ENCODE measurements at regions not wholly inside any gene's neighbourhood (a gene's known extent, or its start where the extent isn't known, plus 50 kb on each side); places are given as distances from the start of the nearest gene placed in this dataset.

- Histone ChIP-seq H3K36me3 (no peaks in the 10 kb centered on the region), H3K27me3 (no peaks in the 10 kb centered on the region), H3K27ac (no peak overlapping the region), H3K4me1 (no peaks in the 10 kb centered on the region), H3K9me3 (peaks cover 0 to 3% (median 0%) of the 10 kb centered on the region in 3 donors), H3K4me3 (no peak overlapping the region)
- no peak for TF ChIP-seq CTCF (IDR thresholded peaks at IDR 0.05)
- DNase-seq = no peak
- intact Hi-C loops (cut with DNase I; ENCODE audit: low total_unique reads) = no loop called here
These were observed 172.7 kb upstream of the NR5A2 start for GRCh38 chr1:199854686-199855321.

- no peak for TF ChIP-seq CTCF (IDR thresholded peaks at IDR 0.05)
- Histone ChIP-seq H3K27me3 (no peaks in the 10 kb centered on the region), H3K36me3 (no peaks in the 10 kb centered on the region), H3K9me3 (peaks cover 0 to 3% (median 0%) of the 10 kb centered on the region in 3 donors), H3K4me1 (no peaks in the 10 kb centered on the region), H3K27ac (no peak overlapping the region), H3K4me3 (no peak overlapping the region)
- no peak for DNase-seq
- intact Hi-C loops (cut with DNase I; ENCODE audit: low total_unique reads) = no loop called here
These were observed 171.9 kb upstream of the NR5A2 start for GRCh38 chr1:199855580-199855979.

- no peak for TF ChIP-seq CTCF (IDR thresholded peaks at IDR 0.05)
- Histone ChIP-seq H3K36me3 (no peaks in the 10 kb centered on the region), H3K4me3 (no peak overlapping the region), H3K4me1 (no peaks in the 10 kb centered on the region), H3K27ac (no peak overlapping the region), H3K27me3 (no peaks in the 10 kb centered on the region), H3K9me3 (peaks cover 0 to 3% (median 0%) of the 10 kb centered on the region in 3 donors)
- DNase-seq = no peak
- intact Hi-C loops (cut with DNase I; ENCODE audit: low total_unique reads) = no loop called here
These were observed 171.2 kb upstream of the NR5A2 start for GRCh38 chr1:199856216-199856780.

- Histone ChIP-seq H3K9me3 (peaks cover 0 to 3% (median 0%) of the 10 kb centered on the region in 3 donors), H3K27ac (no peak overlapping the region), H3K27me3 (no peaks in the 10 kb centered on the region), H3K4me1 (no peaks in the 10 kb centered on the region), H3K4me3 (no peak overlapping the region), H3K36me3 (no peaks in the 10 kb centered on the region)
- TF ChIP-seq CTCF (IDR thresholded peaks at IDR 0.05) = no peak
- intact Hi-C loops (cut with DNase I; ENCODE audit: low total_unique reads) = no loop called here
- DNase-seq = no peak
These were observed 170.4 kb upstream of the NR5A2 start for GRCh38 chr1:199857108-199857507.

- no peak overlapping the region for H3K27ac ChIP-seq
- no peaks in the 10 kb centered on the region for H3K36me3 ChIP-seq
- TF ChIP-seq CTCF (IDR thresholded peaks at IDR 0.05) = no peak
- peaks cover 0 to 3% (median 0%) of the 10 kb centered on the region in 3 donors for H3K9me3 ChIP-seq
- intact Hi-C loops (cut with DNase I; ENCODE audit: low total_unique reads) = no loop called here
- no peaks in the 10 kb centered on the region for H3K4me1 ChIP-seq
- no peaks in the 10 kb centered on the region for H3K27me3 ChIP-seq
- no peak overlapping the region for H3K4me3 ChIP-seq
- DNase-seq = no peak
These were observed 170.0 kb upstream of the NR5A2 start for GRCh38 chr1:199857516-199857915.

All from tibial artery (tissue), 4 donors.